ENCODE measurements at regions not wholly inside any gene's neighbourhood (a gene's known extent, or its start where the extent isn't known, plus 50 kb on each side); places are given as distances from the start of the nearest gene placed in this dataset.

- no peak for DNase-seq (ENCODE audit: low read depth, low spot score)
Observed at GRCh38 chr20:17794400-17794799, 94.6 kb downstream of the BANF2 start.

GRCh38 chr20:17793986-17794385 lies 94.2 kb downstream of the BANF2 start:
- DNase-seq (ENCODE audit: low read depth, low spot score): no peak

- DNase-seq (ENCODE audit: low read depth, low spot score): no peak
Observed at GRCh38 chr20:17790296-17790695, 90.5 kb downstream of the BANF2 start.

GRCh38 chr20:17787816-17788215 lies 88.0 kb downstream of the BANF2 start:
- no peak for DNase-seq (ENCODE audit: low read depth, low spot score)

GRCh38 chr20:17786221-17786718 lies 86.5 kb downstream of the BANF2 start:
- no peak for DNase-seq (ENCODE audit: low read depth, low spot score)
